ENCODE measurements at regions not wholly inside any gene's neighbourhood (a gene's known extent, or its start where the extent isn't known, plus 50 kb on each side); places are given as distances from the start of the nearest gene placed in this dataset.

DNA sequence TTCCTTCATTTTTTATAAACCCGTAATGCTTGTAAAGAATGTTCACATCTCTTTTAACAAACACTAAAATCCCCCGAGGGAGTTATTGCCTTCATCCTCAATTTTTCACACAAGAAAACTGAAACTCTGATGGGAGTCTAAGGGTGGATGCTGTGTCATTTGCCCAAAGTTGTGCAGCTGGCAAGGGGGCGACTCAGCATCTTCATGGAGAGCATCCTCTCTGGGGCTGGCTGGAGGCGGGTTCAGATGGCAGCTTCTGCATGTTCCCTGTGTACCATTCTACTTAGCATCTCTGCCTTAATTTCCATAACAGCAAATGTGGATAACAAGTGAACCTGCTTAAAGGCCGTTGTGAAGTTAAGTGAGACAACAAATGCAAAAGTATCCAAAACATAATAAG lies 256.4 kb downstream of the IRS2 start:
- TF ChIP-seq, protein P1, sequence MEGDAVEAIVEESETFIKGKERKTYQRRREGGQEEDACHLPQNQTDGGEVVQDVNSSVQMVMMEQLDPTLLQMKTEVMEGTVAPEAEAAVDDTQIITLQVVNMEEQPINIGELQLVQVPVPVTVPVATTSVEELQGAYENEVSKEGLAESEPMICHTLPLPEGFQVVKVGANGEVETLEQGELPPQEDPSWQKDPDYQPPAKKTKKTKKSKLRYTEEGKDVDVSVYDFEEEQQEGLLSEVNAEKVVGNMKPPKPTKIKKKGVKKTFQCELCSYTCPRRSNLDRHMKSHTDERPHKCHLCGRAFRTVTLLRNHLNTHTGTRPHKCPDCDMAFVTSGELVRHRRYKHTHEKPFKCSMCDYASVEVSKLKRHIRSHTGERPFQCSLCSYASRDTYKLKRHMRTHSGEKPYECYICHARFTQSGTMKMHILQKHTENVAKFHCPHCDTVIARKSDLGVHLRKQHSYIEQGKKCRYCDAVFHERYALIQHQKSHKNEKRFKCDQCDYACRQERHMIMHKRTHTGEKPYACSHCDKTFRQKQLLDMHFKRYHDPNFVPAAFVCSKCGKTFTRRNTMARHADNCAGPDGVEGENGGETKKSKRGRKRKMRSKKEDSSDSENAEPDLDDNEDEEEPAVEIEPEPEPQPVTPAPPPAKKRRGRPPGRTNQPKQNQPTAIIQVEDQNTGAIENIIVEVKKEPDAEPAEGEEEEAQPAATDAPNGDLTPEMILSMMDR (IDR thresholded peaks at IDR 0.05 in 4 of 5, conservative IDR thresholded peaks at IDR 0.05 in 1 of 5), result no peak
- TF ChIP-seq POLR2A (IDR thresholded peaks at IDR 0.05), result no peak

Measured in gastrocnemius medialis (tissue), 4 donors.